PC-9 (cell line): ENCODE measurements at regions not wholly inside any gene's neighbourhood (a gene's known extent, or its start where the extent isn't known, plus 50 kb on each side); places are given as distances from the start of the nearest gene placed in this dataset.

ENCODE experiments used
- BruUV-seq: library from RNA; stranded (reverse); fragments of 400-500 nt; replicated peaks from 2 replicates; lab custom pipeline; 2021; lab: Mats Ljungman, UMichigan
- CTCF ChIA-PET: fragments of 300-600 bp; sonication (Branson Sonifier 250); formaldehyde crosslinking; loops from one replicate; lab custom pipeline; 2022; ENCODE audit warnings: antibody characterized with exemption; lab: Charles Lee
- POLR2A ChIA-PET: fragments of 300-600 bp; sonication (Branson Sonifier 250); formaldehyde crosslinking; loops from one replicate; lab custom pipeline; 2022; ENCODE audit warnings: antibody characterized with exemption; ENCODE audit not compliant: unreplicated experiment; lab: Charles Lee
- DNase-seq, 2 experiments: peaks; one replicate each; pipeline versions ENCODE4 v3.0.0 to v3.0.0-alpha.2; 2015 to 2022; ENCODE audit warnings: mixed read lengths in 1 of 2
- H2AFZ ChIP-seq: fragments of 200-600 bp; sonication (generic); 2 replicates; pipeline ENCODE4 v1.8.1; 2017; ENCODE audit warnings: antibody characterized with exemption
- H3F3A ChIP-seq: fragments of 200-600 bp; sonication (generic); 2 replicates; pipeline ENCODE4 v1.8.1; 2017; ENCODE audit warnings: antibody characterized with exemption, mild to moderate bottlenecking, low read depth; ENCODE audit not compliant: insufficient read depth
- H3K27ac ChIP-seq: fragments of 200-600 bp; sonication (generic); 2 replicates; pipeline ENCODE4 v1.6.1; 2016; ENCODE audit warnings: mixed run types
- H3K27me3 ChIP-seq: fragments of 200-600 bp; sonication (generic); 2 replicates; pipeline ENCODE4 v1.6.1; 2016; ENCODE audit warnings: low read depth, mixed run types; ENCODE audit not compliant: insufficient read depth
- H3K36me3 ChIP-seq: fragments of 200-600 bp; sonication (generic); 2 replicates; pipeline ENCODE4 v1.6.1; 2016; ENCODE audit warnings: low read depth, mixed run types
- H3K4me1 ChIP-seq: fragments of 200-600 bp; sonication (generic); replicated peaks from 2 replicates; pipeline ENCODE4 v1.6.1; 2016; ENCODE audit warnings: mixed run types; ENCODE audit not compliant: insufficient read depth
- H3K4me2 ChIP-seq: fragments of 200-600 bp; sonication (generic); 2 replicates; pipeline ENCODE4 v1.6.1; 2017; ENCODE audit warnings: mixed run types
- H3K4me3 ChIP-seq: fragments of 200-600 bp; sonication (generic); 2 replicates; pipeline ENCODE4 v1.6.1; 2016; ENCODE audit warnings: mixed run types
- H3K79me2 ChIP-seq: fragments of 200-600 bp; sonication (generic); 2 replicates; pipeline ENCODE4 v1.6.1; 2017; ENCODE audit warnings: low read depth, mixed run types
- H3K9me2 ChIP-seq: fragments of 200-600 bp; sonication (generic); 2 replicates; pipeline ENCODE4 v1.8.1; 2017; ENCODE audit warnings: mild to moderate bottlenecking; ENCODE audit not compliant: insufficient read depth
- H3K9me3 ChIP-seq: fragments of 200-600 bp; sonication (generic); 2 replicates; pipeline ENCODE4 v1.8.1; 2016; ENCODE audit warnings: low read depth; ENCODE audit not compliant: insufficient read depth
- H4K20me1 ChIP-seq: fragments of 200-600 bp; sonication (generic); 2 replicates; pipeline ENCODE4 v1.8.1; 2017; ENCODE audit not compliant: insufficient read depth
- CTCF ChIP-seq: fragments of 200-600 bp; sonication (generic); conservative IDR thresholded peaks from 2 replicates; pipeline ENCODE4 v1.6.1; 2017; ENCODE audit warnings: mixed run types, antibody characterized with exemption, mild to moderate bottlenecking, moderate library complexity
- EZH2 ChIP-seq: fragments of 200-600 bp; sonication (generic); IDR thresholded peaks from 2 replicates; pipeline ENCODE4 v1.8.0; 2017; ENCODE audit warnings: antibody characterized with exemption, low read depth
- intact Hi-C: fragments of 100-400 bp; cut with micrococcal nuclease; formaldehyde crosslinking; loops from one replicate; pipeline ENCODE4 v1.10.0; 2022; ENCODE audit not compliant: unreplicated experiment

GRCh38 chr5:133709209-133709725 lies 96.9 kb upstream of the FSTL4 start:
- no peaks in the 10 kb centered on the region for H4K20me1 ChIP-seq
- no peak overlapping the region for H3K27ac ChIP-seq
- no peak overlapping the region for H3K4me2 ChIP-seq
- no peaks in the 10 kb centered on the region for H3K36me3 ChIP-seq
- H3F3A ChIP-seq, result no peaks in the 10 kb centered on the region
- no peak overlapping the region for H3K4me3 ChIP-seq
- POLR2A ChIA-PET, result no interaction called here
- no peak for DNase-seq
- H3K79me2 ChIP-seq, result no peaks in the 10 kb centered on the region
- no TSS peak for BruUV-seq
- TF ChIP-seq CTCF (no peak), EZH2 (no peak)
- no peaks in the 10 kb centered on the region for H3K27me3 ChIP-seq
- H3K9me2 ChIP-seq, result no peaks in the 10 kb centered on the region
- CTCF ChIA-PET, result no interaction called here
- no peaks in the 10 kb centered on the region for H3K9me3 ChIP-seq
- no peak overlapping the region for H2AFZ ChIP-seq
- H3K4me1 ChIP-seq, result no peaks in the 10 kb centered on the region
- intact Hi-C loops, result no loop called here

DNA sequence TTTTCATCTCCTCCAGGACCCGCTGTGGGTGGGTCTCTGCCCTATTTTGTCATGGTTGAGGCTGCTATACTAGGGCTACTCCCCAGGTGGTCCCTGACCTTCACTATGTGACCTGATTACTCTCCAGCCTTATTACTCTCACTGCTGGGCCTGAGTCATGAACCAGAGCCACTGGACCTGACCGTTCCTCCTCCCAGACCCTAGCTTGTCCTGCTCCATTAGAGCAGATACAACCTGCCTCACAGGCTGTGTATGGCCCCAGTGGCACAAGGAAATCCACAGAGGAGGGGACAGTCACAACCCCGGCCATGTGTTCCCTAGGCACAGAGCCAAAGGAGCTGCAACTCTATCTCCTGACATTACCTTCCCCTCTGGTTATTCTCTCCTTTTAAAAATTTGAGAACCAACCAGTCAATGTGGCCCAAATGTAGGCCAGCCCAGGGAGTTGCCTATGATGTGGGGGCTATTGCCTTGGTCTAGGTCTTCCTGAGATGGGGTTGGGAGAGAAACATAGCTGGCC lies 96.0 kb upstream of the FSTL4 start:
- no peaks in the 10 kb centered on the region for H3K79me2 ChIP-seq
- no peak for TF ChIP-seq EZH2
- no peak for TF ChIP-seq CTCF
- H3K9me2 ChIP-seq, result no peaks in the 10 kb centered on the region
- no peaks in the 10 kb centered on the region for H3F3A ChIP-seq
- no peak overlapping the region for H3K4me3 ChIP-seq
- H3K36me3 ChIP-seq, result no peaks in the 10 kb centered on the region
- intact Hi-C loops, result no loop called here
- H3K27me3 ChIP-seq, result no peaks in the 10 kb centered on the region
- no TSS peak for BruUV-seq
- DNase-seq, result no peak
- H2AFZ ChIP-seq, result no peak overlapping the region
- H3K4me2 ChIP-seq, result no peak overlapping the region
- POLR2A ChIA-PET, result no interaction called here
- CTCF ChIA-PET, result no interaction called here
- no peaks in the 10 kb centered on the region for H3K4me1 ChIP-seq
- H3K27ac ChIP-seq, result no peak overlapping the region
- H3K9me3 ChIP-seq, result no peaks in the 10 kb centered on the region
- H4K20me1 ChIP-seq, result no peaks in the 10 kb centered on the region

DNA sequence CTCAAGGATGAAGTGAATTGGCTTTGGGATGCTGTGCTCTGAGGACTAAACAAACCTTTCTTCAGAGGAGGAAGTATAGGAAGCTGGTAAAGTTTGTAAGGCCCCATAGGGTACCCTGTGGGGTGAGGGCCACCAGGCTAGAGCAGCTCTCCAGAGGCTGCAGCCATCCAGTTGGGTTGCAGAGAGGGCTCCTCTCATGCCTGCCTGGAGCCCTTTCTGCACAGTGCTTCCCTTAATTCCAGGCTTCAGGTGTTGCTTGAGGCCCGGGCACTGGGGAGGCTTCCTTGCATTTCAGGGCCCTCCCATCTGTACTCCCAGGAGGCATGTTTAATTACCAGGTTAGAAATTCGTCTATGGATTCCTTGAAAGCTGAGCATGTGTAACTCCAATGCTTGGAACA lies 95.3 kb upstream of the FSTL4 start:
- CTCF ChIA-PET, result no interaction called here
- BruUV-seq, result no TSS peak
- H3K9me2 ChIP-seq, result no peaks in the 10 kb centered on the region

More for the DNA sequence above, 95.3 kb upstream of the FSTL4 start:
- POLR2A ChIA-PET, result no interaction called here
- no peaks in the 10 kb centered on the region for H3K36me3 ChIP-seq
- no peak overlapping the region for H3K4me3 ChIP-seq
- no peak overlapping the region for H2AFZ ChIP-seq
- no peaks in the 10 kb centered on the region for H3K79me2 ChIP-seq
- H3F3A ChIP-seq, result no peaks in the 10 kb centered on the region
- no peaks in the 10 kb centered on the region for H3K4me1 ChIP-seq
- no peak for DNase-seq
- intact Hi-C loops, result no loop called here
- no peaks in the 10 kb centered on the region for H3K27me3 ChIP-seq
- H3K4me2 ChIP-seq, result no peak overlapping the region
- H4K20me1 ChIP-seq, result no peaks in the 10 kb centered on the region
- no peaks in the 10 kb centered on the region for H3K9me3 ChIP-seq
- no peak for TF ChIP-seq CTCF
- no peak for TF ChIP-seq EZH2
- no peak overlapping the region for H3K27ac ChIP-seq
